ENCODE measurements at regions not wholly inside any gene's neighbourhood (a gene's known extent, or its start where the extent isn't known, plus 50 kb on each side); places are given as distances from the start of the nearest gene placed in this dataset.

GRCh38 chr2:19697131-19697530, 204.7 kb downstream of the TTC32 start:
- Histone ChIP-seq H3K36me3 (replicated peaks in 1 of 2; ENCODE audit: control extremely low read depth in 1 of 2, control insufficient read depth in 1 of 2, extremely low read depth in 1 of 2, insufficient read depth in 2 of 2, low read length in 1 of 2) (no peaks in the 10 kb centered on the region), H3K27me3 (replicated peaks in 1 of 4; ENCODE audit: control extremely low read depth in 1 of 4, control insufficient read depth in 3 of 4, insufficient read depth in 4 of 4, low read length in 3 of 4) (peaks cover 0 to under 1% (median 0%) of the 10 kb centered on the region in 4 experiments), H3K4me1 (ENCODE audit: control insufficient read depth in 2 of 2, insufficient read depth in 2 of 2, low read length in 2 of 2) (no peaks in the 10 kb centered on the region), H2AFZ (ENCODE audit: insufficient read depth, low read depth, low read length, poor library complexity, severe bottlenecking) (no peak overlapping the region), H3K9ac (ENCODE audit: low read length) (no peak overlapping the region), H3K4me2 (replicated peaks; ENCODE audit: low read depth, low read length, poor library complexity, severe bottlenecking) (no peak overlapping the region), H3K9me3 (ENCODE audit: control extremely low read depth in 1 of 3, control insufficient read depth in 2 of 3, insufficient read depth in 1 of 3, low read length in 2 of 3) (peaks cover 0 to 15% (median 2%) of the 10 kb centered on the region in 3 donors), H3K27ac (ENCODE audit: low read length in 2 of 2) (no peak overlapping the region), H3K4me3 (ENCODE audit: control extremely low read depth in 1 of 5, extremely low read depth in 1 of 5, insufficient read depth in 1 of 5, low read depth in 2 of 5, low read length in 4 of 5) (no peak overlapping the region), H3K79me2 (ENCODE audit: control insufficient read depth, insufficient read depth, low read length) (no peaks in the 10 kb centered on the region), H4K20me1 (ENCODE audit: control insufficient read depth, insufficient read depth, low read length, poor library complexity, severe bottlenecking) (no peaks in the 10 kb centered on the region)
- Mint-ChIP-seq H3K4me1 (no peaks in the 10 kb centered on the region), H3K4me3 (no peak overlapping the region), H3K27me3 (no peaks in the 10 kb centered on the region), H3K9me3 (ENCODE audit: insufficient read depth) (peaks cover 6% of the 10 kb centered on the region), H3K27ac (no peak overlapping the region)
- intact Hi-C loops (cut with micrococcal nuclease), result no loop called here
- ChIA-PET CTCF (no interaction called here), POLR2A (no interaction called here)
- 67% methylated on average over 2 of the region's 2 CpGs for WGBS (ENCODE audit: insufficient coverage)
- ATAC-seq (ENCODE audit: low read depth) (no peak), DNase-seq (no peak)
- TF ChIP-seq CTCF (IDR thresholded peaks at IDR 0.05), result no peak
- no peak for TF ChIP-seq EZH2 (IDR thresholded peaks at IDR 0.05; ENCODE audit: borderline replicate concordance, insufficient read depth, low read depth, low read length, poor library complexity, severe bottlenecking)

GRCh38 chr2:19695706-19696105, 206.1 kb downstream of the TTC32 start:
- Mint-ChIP-seq H3K27ac (no peak overlapping the region), H3K9me3 (ENCODE audit: insufficient read depth) (peaks cover 6% of the 10 kb centered on the region), H3K4me3 (no peak overlapping the region), H3K4me1 (no peaks in the 10 kb centered on the region), H3K27me3 (no peaks in the 10 kb centered on the region)
- Histone ChIP-seq H3K27ac (ENCODE audit: low read length in 2 of 2) (no peak overlapping the region), H3K9ac (ENCODE audit: low read length) (no peak overlapping the region), H3K4me2 (replicated peaks; ENCODE audit: low read depth, low read length, poor library complexity, severe bottlenecking) (no peak overlapping the region), H3K9me3 (ENCODE audit: control extremely low read depth in 1 of 3, control insufficient read depth in 2 of 3, insufficient read depth in 1 of 3, low read length in 2 of 3) (peaks cover 0 to 13% (median 2%) of the 10 kb centered on the region in 3 donors), H3K4me3 (ENCODE audit: control extremely low read depth in 1 of 5, extremely low read depth in 1 of 5, insufficient read depth in 1 of 5, low read depth in 2 of 5, low read length in 4 of 5) (no peak overlapping the region), H3K27me3 (replicated peaks in 1 of 4; ENCODE audit: control extremely low read depth in 1 of 4, control insufficient read depth in 3 of 4, insufficient read depth in 4 of 4, low read length in 3 of 4) (no peaks in the 10 kb centered on the region), H3K4me1 (ENCODE audit: control insufficient read depth in 2 of 2, insufficient read depth in 2 of 2, low read length in 2 of 2) (no peaks in the 10 kb centered on the region), H3K36me3 (replicated peaks in 1 of 2; ENCODE audit: control extremely low read depth in 1 of 2, control insufficient read depth in 1 of 2, extremely low read depth in 1 of 2, insufficient read depth in 2 of 2, low read length in 1 of 2) (no peaks in the 10 kb centered on the region), H3K79me2 (ENCODE audit: control insufficient read depth, insufficient read depth, low read length) (no peaks in the 10 kb centered on the region), H4K20me1 (ENCODE audit: control insufficient read depth, insufficient read depth, low read length, poor library complexity, severe bottlenecking) (no peaks in the 10 kb centered on the region), H2AFZ (ENCODE audit: insufficient read depth, low read depth, low read length, poor library complexity, severe bottlenecking) (no peak overlapping the region)
- intact Hi-C loops (cut with micrococcal nuclease), result no loop called here
- TF ChIP-seq CTCF (IDR thresholded peaks at IDR 0.05) (no peak), EZH2 (IDR thresholded peaks at IDR 0.05; ENCODE audit: borderline replicate concordance, insufficient read depth, low read depth, low read length, poor library complexity, severe bottlenecking) (no peak)
- WGBS (ENCODE audit: insufficient coverage), result 80% methylated on average over 3 of the region's 4 CpGs
- no peak for ATAC-seq (ENCODE audit: low read depth)
- CTCF ChIA-PET, result no interaction called here
- DNase-seq, result no peak
- POLR2A ChIA-PET, result no interaction called here

Measured in B cell (primary cell).